Tongue (tissue), 1 donor: ENCODE measurements at regions not wholly inside any gene's neighbourhood (a gene's known extent, or its start where the extent isn't known, plus 50 kb on each side); places are given as distances from the start of the nearest gene placed in this dataset.
"Not testable (repeated sequence)": the region's sequence is repeated elsewhere in the genome, so short reads cannot be mapped to it uniquely, and the experiment has no call there.

Experiments used
- DNase-seq: peaks from one replicate; pipeline ENCODE4 v3.0.0-alpha.2; 2015

- DNase-seq: no peak
These were observed 121.3 kb upstream of the CADM1 start for GRCh38 chr11:115625502-115625901.

GRCh38 chr11:115624065-115624464, 119.8 kb upstream of the CADM1 start:
- DNase-seq: no peak

- peak; percentile 96 for DNase-seq
These were observed 118.8 kb upstream of the CADM1 start for GRCh38 chr11:115623021-115623451.

GRCh38 chr11:115618428-115618827, 114.2 kb upstream of the CADM1 start:
- DNase-seq: no peak

- no peak for DNase-seq
These were observed 113.6 kb upstream of the CADM1 start for GRCh38 chr11:115617767-115618166.

GRCh38 chr11:115616971-115617370, 112.8 kb upstream of the CADM1 start:
- DNase-seq: no peak

- no peak for DNase-seq
These were observed 109.9 kb upstream of the CADM1 start for GRCh38 chr11:115613986-115614632.

- no peak for DNase-seq
These were observed 108.8 kb upstream of the CADM1 start for GRCh38 chr11:115613004-115613403.

- DNase-seq: no peak
These were observed 108.0 kb upstream of the CADM1 start for GRCh38 chr11:115612046-115612730.

GRCh38 chr11:115611343-115611742, 107.1 kb upstream of the CADM1 start:
- no peak for DNase-seq

- DNase-seq: no peak
These were observed 106.7 kb upstream of the CADM1 start for GRCh38 chr11:115610908-115611307.

- not testable (repeated sequence) for DNase-seq
These were observed 106.0 kb upstream of the CADM1 start for GRCh38 chr11:115610234-115610633.

- no peak for DNase-seq
These were observed 104.8 kb upstream of the CADM1 start for GRCh38 chr11:115608976-115609375.

- no peak for DNase-seq
These were observed 103.5 kb upstream of the CADM1 start for GRCh38 chr11:115607621-115608221.

- DNase-seq: peak; percentile 84
These were observed 102.4 kb upstream of the CADM1 start for GRCh38 chr11:115606498-115607220.

GRCh38 chr11:115605871-115606497, 101.8 kb upstream of the CADM1 start:
- DNase-seq: no peak

GRCh38 chr11:115605397-115605796, 101.2 kb upstream of the CADM1 start:
- DNase-seq: not testable (repeated sequence)

GRCh38 chr11:115599125-115599524, 94.9 kb upstream of the CADM1 start:
- no peak for DNase-seq

- no peak for DNase-seq
These were observed 94.2 kb upstream of the CADM1 start for GRCh38 chr11:115598257-115598901.

- no peak for DNase-seq
These were observed 87.2 kb upstream of the CADM1 start for GRCh38 chr11:115591380-115591779.

- DNase-seq: no peak
These were observed 86.0 kb upstream of the CADM1 start for GRCh38 chr11:115590254-115590653.
